HG03558 (cell line): ENCODE measurements at regions not wholly inside any gene's neighbourhood (a gene's known extent, or its start where the extent isn't known, plus 50 kb on each side); places are given as distances from the start of the nearest gene placed in this dataset.

Experiments
- ATAC-seq: cut with Tn5 transposase; IDR thresholded peaks from one replicate; pipeline ENCODE4 v1.9.1; 2021; ENCODE audit warnings: moderate number of reproducible peaks; ENCODE audit not compliant: unreplicated experiment; ENCODE audit errors: extremely low read depth

DNA sequence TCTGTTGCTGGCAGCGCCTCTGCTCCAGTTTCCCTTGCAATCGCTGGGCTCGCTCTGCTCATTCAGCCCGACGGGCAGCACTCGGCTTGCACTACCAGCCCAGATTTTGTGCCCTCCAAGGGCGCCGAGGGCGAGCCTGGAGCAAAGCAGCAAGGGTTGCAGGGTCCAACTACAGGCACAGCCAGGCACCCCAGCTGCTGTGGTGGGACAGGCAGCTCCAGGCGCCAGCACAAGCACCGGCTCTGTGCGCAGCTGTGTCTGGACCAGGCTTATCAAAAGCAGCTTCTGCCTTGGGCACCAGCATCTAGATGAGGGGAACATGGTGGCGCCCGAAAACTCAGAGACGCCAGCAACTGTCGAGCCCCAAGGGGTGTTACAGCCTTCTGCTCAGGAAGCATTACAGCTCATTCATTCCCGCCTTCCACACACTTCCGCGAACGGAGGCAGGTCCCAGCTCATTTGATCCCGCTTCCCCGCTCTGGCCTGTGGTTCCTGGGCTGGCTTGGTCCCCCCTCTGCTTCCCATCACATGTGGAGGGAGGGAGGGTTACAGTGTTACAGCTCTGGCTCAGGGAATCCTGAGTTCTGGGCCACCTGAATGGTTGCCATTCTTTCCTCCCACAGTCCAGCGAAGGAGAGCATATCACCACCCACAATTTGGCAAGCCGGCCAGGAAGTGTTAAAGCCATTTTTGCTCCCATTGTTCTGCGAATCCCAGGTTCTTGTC lies 409.9 kb upstream of the ALCAM start:
- no peak for ATAC-seq

DNA sequence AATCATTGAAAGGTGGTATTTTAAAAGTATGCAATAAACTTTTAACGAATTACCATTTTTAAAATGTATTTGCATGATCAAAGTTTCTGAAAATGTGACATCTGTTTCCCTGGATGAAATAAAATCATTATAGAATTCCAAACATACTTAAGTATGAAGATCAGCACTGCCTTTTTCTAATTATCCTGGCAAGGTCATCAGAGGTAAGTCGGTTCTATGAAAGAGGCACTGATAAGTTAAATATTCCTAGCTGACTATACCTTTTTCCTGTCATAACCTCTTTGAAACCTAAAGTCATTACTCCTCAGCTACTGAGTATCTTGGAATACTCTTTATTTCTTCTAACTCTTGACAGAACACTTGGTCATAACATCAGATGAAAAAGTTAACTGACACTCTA lies 406.1 kb upstream of the ALCAM start:
- ATAC-seq, result no peak

DNA sequence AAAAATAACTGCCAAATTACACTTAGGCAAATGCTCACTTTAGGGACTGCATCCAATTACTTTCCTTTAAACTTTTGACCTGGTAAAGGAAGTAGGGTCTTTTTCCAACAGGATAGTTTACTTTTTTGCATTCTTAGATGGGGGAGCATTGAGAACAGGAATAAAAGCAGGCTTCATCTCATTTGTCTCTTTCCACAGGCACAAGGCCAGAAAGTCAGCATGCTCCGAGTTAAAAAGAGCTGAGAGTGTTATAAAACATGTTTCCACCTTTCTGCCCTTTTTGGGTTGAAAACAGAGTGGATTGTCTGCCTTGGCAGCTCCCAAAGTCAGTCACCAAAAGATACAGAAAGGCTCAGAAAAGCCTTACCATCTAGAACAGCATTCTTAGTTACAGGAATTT lies 404.9 kb upstream of the ALCAM start:
- no peak for ATAC-seq

DNA sequence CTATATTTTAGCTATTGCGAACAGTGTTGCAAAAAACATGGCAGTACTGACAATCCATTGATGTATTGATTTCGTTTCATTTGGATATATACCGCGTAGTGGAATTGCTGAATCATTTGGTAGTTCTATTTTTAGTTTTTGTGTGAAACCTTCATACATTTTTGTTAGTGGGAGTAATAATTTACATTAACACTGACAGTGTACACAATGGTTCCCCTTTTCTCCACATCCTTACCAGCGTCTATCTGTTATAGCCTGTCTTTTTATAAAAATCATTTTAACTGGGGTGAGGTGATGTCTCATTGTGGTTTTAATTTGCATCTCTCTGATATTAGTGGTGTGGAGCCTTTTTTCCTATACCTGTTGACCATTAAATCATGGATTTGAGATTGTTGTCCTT lies 392.4 kb upstream of the ALCAM start:
- ATAC-seq, result no peak

DNA sequence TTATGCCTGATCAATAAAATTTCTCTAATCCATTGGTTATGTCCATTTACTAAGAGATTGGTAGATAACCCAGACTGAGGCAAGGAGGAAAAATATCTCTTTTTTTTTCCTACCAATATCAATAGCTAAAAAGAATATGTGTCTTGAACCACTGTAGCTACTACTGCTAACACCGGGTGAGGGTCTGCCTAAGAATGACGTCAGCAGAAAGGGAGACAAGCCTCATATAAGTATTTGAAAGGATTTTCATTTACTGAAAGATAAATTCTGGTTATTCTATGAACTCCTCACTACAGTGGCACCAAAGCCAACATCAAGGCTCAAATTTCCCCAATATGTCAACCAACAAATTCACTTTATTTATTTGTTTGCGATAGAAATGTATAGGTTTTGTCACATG lies 389.0 kb upstream of the ALCAM start:
- ATAC-seq, result no peak

DNA sequence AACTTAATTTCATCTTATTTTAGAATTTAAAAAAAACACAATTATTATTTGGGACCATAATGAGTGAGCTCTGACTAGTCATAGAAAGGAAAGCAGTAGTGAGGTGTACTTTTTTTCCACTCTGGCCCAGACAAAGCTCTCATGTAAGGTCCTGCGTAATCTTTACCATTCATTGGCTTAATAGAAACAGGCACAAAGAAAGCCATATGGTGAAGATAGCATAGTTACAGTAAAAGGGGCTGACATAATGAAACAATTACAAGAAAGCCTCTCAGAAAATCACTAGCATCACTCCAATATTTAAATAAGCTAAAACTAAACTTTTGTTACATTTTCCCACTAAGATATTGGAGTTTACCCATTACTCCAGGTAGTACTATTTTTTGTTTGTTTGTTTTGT lies 384.6 kb upstream of the ALCAM start:
- ATAC-seq, result no peak

DNA sequence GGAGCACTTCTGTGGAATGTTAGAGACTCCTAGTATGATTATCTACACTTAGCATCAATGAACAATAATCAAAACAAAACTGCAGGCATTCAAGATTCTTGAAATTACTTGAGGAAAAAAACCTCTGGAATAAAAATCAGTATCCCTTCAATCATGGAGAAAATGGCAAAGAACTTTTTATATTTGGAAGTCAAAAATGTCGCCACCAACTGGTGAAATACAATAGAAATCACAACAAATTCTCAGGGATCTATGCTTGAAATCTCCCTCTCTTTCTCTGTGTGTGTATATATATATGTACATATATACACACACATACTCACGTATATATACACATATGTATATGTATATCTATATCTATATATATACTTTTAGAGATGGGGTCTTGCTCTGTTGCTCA lies 378.9 kb upstream of the ALCAM start:
- no peak for ATAC-seq

DNA sequence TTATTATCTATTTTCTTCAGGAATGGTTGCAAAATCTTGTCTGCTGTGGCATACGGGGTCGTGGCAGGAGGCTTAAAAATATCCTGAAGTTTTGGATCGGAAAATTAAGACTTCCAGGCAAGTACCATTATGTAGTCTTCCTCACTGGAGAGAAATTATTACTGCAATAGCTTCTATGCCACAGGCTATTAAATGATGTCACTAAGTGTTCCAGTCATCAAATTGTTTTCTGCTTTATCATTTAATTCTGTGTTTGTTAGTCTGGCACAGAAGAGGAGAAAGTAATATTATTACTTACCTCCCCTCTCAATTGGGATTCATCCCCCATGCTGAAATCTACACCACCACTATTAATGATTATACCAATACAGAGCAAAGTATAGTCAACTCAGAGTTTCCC lies 378.2 kb upstream of the ALCAM start:
- no peak for ATAC-seq

DNA sequence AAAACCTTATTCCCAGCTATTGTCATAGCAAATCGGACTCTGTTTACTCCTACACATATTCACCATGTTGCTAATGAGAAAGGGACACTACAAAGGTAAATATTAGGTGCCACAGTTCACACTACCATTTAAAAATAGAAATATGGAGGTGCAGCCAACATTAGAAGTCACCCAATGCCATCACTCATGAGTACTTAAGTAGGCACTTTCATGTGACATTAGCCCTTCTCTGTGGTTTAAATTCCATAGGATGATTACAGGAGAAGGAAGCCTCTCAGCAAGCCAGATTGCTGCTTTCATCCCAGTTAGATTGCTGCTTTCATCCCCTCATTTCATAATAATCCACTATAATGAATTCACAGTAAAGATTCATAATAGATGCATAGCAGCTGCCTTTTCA lies 376.8 kb upstream of the ALCAM start:
- ATAC-seq, result no peak

DNA sequence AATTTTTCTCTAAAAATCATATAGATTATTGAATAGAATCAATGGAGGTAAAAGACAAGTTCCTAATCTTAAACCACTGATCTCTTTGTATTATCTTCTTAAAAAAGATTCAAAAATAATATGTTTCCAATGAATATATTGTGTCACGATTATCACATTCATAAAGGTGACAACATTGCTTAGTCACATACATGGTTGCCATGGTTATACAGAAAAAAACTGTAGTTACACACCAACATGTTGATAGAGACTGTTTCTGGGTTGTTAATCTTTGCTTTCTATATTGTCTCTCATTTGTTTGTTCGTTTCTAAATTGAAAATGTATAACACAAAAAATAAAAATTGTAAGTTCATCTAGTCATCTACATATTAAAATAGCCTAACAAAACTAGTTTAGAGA lies 376.0 kb upstream of the ALCAM start:
- ATAC-seq, result no peak

DNA sequence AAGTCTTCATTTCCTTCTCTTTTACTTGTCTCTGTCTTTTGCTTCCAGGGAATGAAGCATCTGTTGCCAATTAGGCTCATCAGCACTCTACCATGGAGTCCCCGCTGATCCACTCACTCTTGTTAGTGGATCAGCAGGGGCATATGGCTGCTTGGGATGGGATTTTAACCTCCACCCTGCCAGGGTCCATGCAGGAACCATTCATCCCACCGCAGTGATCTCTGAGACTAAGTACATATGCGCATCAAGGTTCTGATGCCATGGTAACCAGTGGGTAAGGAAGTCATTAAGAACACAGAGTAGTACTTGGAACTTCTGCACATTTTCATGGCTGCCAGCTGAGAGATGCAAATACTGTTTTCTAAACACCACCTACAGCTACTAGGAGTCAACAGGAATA lies 374.0 kb upstream of the ALCAM start:
- no peak for ATAC-seq

DNA sequence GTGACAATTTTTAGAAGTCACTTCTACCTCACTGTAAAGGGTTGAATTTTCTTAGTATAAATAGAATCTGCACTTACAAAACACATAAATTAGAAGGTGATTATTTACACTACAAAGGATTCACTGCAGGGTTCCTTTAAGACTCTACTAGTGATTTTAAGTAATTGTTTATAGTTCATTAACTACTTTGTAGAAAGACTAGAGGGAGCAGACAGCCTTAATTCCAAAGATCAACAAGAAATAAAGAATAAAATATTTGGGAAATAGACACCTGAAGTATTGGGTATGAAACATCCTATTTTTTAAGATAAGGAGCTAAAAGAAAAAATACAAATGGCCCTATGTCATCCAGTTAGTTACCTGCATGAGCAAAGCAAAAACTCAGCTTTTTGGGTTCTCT lies 360.5 kb upstream of the ALCAM start:
- ATAC-seq, result no peak

DNA sequence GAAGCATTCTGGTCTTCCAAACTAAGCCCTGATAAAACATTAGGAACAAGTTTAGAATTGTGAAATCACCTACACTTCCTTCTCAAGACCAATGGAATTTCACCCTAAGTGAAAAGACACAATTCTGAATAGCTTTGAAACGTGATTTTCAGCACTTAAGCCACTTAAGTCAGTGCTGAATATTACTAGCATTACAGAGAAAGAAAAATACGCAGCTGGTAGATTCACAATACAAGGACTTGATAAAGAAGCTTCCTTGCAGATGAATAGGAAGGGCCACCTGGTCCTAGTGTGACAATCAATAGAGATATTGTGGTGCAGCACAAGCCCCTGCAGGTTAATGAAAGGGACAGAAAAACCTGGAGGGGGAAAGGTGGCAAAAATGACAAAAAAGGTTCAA lies 353.1 kb upstream of the ALCAM start:
- no peak for ATAC-seq

DNA sequence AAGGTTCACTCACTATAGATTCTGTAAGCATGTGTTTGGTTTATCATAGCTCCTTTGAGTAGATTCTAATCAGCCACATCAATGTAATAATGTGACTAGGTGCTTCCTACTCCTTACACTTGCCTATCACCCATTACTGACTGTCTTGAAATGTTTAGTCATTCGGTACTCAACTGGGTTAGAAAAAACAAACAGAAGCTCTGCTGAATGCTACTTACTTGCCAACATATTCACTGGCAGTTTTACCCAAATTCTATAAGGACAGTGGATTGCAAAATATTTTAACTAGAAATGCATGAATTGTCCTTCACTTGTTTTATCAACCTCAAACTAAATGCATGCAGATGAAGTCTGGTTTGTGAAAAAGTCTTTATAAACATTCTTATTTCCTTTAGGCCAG lies 352.1 kb upstream of the ALCAM start:
- no peak for ATAC-seq

DNA sequence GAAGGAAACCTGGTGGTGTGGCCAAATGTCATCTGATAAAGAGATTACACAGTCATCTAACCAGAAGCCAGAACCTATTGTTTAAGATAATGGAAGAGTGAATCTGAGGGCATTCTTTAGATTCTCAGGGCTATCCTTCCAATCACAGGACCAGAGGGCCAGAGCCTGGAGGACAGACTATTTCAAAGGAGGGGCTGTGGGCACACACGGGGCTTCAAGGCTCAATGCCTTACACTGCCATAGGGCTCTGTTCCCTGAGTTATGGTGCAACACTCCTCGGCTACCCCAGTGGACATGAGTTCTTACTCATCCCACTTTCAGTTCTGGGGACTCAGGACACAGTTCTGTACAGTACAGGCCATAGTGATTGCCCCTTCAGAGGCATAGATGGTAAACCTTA lies 343.9 kb upstream of the ALCAM start:
- ATAC-seq, result no peak

DNA sequence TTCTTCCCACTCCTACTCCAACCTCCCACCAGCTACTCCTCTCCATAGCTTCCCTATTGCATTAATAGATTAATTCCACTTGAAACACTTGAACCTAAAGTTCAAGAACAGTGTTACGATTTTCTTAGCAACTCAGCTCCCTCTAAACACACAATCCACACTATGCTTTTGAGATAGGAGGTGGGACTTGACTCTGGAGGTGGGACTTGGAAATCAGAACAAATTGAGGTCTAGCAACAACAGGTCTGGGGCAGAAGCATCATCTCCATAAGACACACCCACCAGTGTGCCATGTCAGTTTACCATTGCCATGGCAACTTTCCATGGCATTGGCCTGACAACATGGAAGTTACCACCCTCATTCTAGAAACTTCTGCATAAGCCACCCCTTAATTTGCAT lies 336.5 kb upstream of the ALCAM start:
- ATAC-seq, result no peak

DNA sequence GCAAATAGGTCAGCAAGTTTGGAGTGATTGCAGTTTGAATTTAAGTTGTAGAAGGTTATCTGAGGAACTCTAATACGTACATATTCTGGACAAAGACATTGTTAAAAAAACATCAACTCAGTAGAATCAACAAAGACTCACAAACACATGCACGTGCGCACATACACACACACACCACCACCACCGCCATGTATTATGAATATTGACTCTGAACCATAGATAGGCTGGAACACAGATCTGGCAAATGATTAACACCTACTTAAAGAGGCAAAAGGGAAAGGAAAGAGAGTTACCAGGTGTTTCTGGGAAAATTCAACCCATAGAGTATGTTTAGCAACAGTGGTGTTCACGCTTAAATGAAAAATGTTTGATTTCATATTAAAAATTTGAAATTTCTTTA lies 334.2 kb upstream of the ALCAM start:
- ATAC-seq, result no peak

DNA sequence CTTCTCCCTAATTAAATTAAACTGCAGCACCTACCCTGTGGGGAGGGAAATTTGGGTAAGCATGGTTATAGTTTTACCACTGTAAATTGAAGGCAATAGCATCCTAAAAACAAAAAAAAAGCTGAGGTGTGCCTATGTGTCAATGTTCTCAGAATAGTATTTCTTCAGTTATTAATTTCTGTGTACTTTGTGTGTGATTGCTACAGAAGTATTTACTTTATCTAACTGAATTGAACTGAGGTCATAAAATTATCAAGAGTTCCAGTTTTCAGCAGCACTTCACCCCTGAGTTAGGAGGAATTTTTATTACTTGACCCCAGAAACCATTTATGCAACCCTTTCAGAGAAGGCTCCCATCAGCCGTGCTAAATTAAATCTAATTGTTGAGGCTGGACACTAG lies 333.6 kb upstream of the ALCAM start:
- ATAC-seq, result no peak

DNA sequence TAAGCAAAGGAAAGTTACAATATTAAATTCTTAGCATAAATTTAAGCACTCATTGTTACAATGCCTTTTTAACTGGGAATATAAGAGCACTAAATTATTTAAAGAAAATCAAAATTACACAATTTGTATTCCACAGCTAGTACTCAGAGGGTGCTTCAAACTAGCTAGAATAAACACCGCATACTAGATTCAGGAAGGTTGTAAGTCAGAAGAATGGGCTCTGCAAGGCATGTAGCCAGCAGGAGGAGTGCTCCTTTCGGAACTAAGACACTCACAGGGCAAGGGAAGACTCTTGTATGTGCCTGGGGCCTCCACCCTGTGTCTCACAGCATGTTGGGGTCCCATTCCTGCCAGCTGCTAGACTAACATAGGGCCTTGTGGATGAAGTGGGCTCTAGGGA lies 327.7 kb upstream of the ALCAM start:
- no peak for ATAC-seq

DNA sequence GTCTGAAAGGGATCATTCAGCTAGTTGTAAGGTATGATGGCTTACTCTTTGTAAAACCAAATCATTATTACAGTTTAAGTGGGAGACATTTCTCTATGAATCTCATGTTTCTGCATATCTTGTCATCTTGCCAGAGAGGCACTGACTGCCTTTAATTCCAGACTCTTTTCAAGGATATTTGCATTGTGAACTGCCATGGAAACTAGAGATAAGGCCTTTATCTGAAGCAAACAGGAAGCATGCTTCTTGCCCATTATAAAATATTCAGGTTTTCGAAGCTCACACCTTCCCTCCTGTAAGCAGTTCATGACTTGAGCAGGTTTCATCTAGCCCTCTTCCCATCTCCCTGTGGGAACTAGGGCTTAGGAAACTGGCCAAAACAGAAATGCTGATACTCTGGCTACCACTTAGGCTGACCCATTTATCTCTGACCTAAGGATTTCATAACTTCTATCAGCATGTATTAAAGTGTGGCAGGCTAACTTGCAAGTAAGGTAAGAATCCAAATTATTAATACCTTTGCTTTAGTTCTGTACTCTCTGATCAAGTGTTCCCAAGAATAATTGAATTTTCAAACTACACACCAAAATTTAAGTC lies 326.6 kb upstream of the ALCAM start:
- no peak for ATAC-seq

DNA sequence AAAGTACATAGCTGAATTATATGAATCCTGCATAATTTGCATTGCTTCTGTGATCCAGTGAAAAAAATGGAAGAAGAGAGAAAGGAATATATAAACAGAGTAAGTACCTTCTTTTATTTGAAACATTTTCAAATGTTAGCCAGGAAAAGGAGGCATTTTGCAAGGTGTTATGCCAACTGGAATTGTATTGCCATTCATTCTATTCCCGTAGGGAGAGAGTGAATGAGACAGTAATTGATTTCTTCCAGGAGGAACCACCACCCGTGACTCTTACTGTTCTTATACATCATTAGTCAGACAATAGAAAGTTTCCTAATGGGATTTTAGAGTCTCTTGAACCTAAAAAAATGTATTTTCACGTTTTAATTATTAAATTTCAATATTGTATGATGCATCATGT lies 324.1 kb upstream of the ALCAM start:
- no peak for ATAC-seq

DNA sequence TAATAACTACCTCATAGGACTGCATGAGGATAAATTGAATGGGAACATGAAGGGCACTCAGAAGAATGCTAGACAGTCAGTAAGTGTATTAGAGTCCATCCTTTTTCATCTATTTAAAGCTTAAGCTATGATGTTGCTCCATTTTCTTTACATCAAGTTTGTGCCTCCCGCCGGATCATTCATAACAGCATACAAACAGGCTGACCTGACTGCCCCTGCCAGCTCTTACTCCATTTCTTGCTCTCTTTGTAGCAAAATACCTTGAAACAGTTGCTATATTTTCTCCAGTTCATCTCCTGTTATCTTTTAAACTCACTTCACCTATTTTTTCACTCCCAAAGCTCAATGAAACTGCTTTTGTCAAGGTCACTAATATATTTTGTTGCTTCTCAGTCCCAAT lies 315.6 kb upstream of the ALCAM start:
- no peak for ATAC-seq
